HepG2 (cell line): ENCODE measurements at regions not wholly inside any gene's neighbourhood (a gene's known extent, or its start where the extent isn't known, plus 50 kb on each side); places are given as distances from the start of the nearest gene placed in this dataset.

Experiments used
- ATAC-seq: fragments of 200-7000 bp; cut with Tn5 transposase; 3 replicates; pipeline ENCODE4 v1.9.1; 2020; ENCODE audit warnings: mild to moderate bottlenecking, moderate library complexity
- BruUV-seq: library from RNA; stranded (reverse); fragments of 400-500 nt; replicated peaks from 2 replicates; lab custom pipeline; 2021; lab: Mats Ljungman, UMichigan
- CTCF ChIA-PET: fragments of 300-600 bp; formaldehyde crosslinking; extraction: SDS; loops from one replicate; lab custom pipeline; 2021; ENCODE audit warnings: low total read pairs, inconsistent platforms, low intra/inter-chr PET ratio; lab: Yijun Ruan, JAX
- POLR2A ChIA-PET: fragments of 350-600 bp; sonication (Branson Sonifier 250); formaldehyde crosslinking; loops from one replicate; lab custom pipeline; 2020; ENCODE audit warnings: antibody characterized with exemption, inconsistent platforms; lab: Yijun Ruan, JAX
- DNase-seq: peaks from one replicate; pipeline ENCODE4 v3.0.0-alpha.2; 2015; ENCODE audit warnings: low spot score
- FAIRE-seq: peaks from 3 replicates; lab custom pipeline; 2011; peaks lifted over from hg19 to GRCh38; lab: Jason Lieb, UNC
- H2AFZ ChIP-seq: one replicate; pipeline ENCODE4 v1.6.1; 2011; ENCODE audit warnings: low read length, inconsistent platforms
- H3K27ac ChIP-seq: fragments of 300-600 bp; 3 replicates; pipeline ENCODE4 v1.8.0; 2011; ENCODE audit warnings: mixed run types, mild to moderate bottlenecking, mixed read lengths, low read length, inconsistent platforms; ENCODE audit not compliant: insufficient read depth; ENCODE audit errors: extremely low read length
- H3K27me3 ChIP-seq, 2 experiments: fragments of 200-600 bp in 1 of 2; 2 replicates in 1 of 2; 3 replicates in 1 of 2; pipeline versions ENCODE4 v1.6.0 to v1.8.0; 2011; ENCODE audit warnings: low read length in 2 of 2, mild to moderate bottlenecking in 2 of 2, moderate library complexity in 2 of 2, inconsistent platforms in 1 of 2; ENCODE audit not compliant: insufficient read depth in 2 of 2, control insufficient read depth in 1 of 2
- H3K36me3 ChIP-seq, 2 experiments: fragments of 200-600 bp in 1 of 2; replicated peaks in 1 of 2; 2 replicates in 1 of 2; 3 replicates in 1 of 2; pipeline versions ENCODE4 v1.5.1 to v1.8.0; 2011; ENCODE audit warnings: low read length in 2 of 2, inconsistent platforms in 1 of 2; ENCODE audit not compliant: insufficient read depth in 2 of 2, control insufficient read depth in 1 of 2
- H3K4me1 ChIP-seq: 2 replicates; pipeline ENCODE4 v1.5.1; 2012; ENCODE audit warnings: low read length, inconsistent platforms; ENCODE audit not compliant: insufficient read depth
- H3K4me2 ChIP-seq: 2 replicates; pipeline ENCODE4 v1.6.0; 2011; ENCODE audit warnings: low read depth, low read length, inconsistent platforms
- H3K4me3 ChIP-seq, 3 experiments: fragments of 200-600 bp in 1 of 3; sonication (generic), shearing (Covaris generic) in 1 of 3; replicated peaks in 1 of 3; 2 replicates each; pipeline ENCODE4 v1.5.1; 2011 to 2016; ENCODE audit warnings: low read length in 3 of 3, inconsistent platforms in 2 of 3, low read depth in 2 of 3, mild to moderate bottlenecking in 2 of 3, control low read depth in 1 of 3, mixed read lengths in 1 of 3; ENCODE audit not compliant: insufficient read depth in 1 of 3
- H3K79me2 ChIP-seq: one replicate; pipeline ENCODE4 v1.6.1; 2011; ENCODE audit warnings: low read length, inconsistent platforms; ENCODE audit not compliant: insufficient read depth
- H3K9ac ChIP-seq: 2 replicates; pipeline ENCODE4 v1.6.0; 2011; ENCODE audit warnings: mild to moderate bottlenecking, low read depth, low read length, inconsistent platforms; ENCODE audit not compliant: insufficient read depth
- H3K9me3 ChIP-seq: 2 replicates; pipeline ENCODE4 v1.5.1; 2012; ENCODE audit warnings: mild to moderate bottlenecking, low read length
- H4K20me1 ChIP-seq: 2 replicates; pipeline ENCODE4 v1.6.0; 2011; ENCODE audit warnings: inconsistent platforms, mild to moderate bottlenecking, low read length, moderate library complexity; ENCODE audit not compliant: insufficient read depth
- AKNA ChIP-seq: sonication (generic); formaldehyde crosslinking; IDR thresholded peaks from 2 replicates; pipeline ENCODE4 v1.4.0; 2020; ENCODE audit warnings: missing genetic modification reagents, borderline replicate concordance
- FIP1L1 ChIP-seq: fragments of 200-400 bp; formaldehyde crosslinking; IDR thresholded peaks from 2 replicates; pipeline ENCODE4 v1.6.1; 2018; ENCODE audit warnings: low read depth, mild to moderate bottlenecking, low read length, moderate library complexity, borderline replicate concordance; ENCODE audit not compliant: insufficient read depth
- FOXC1 ChIP-seq: sonication (generic); formaldehyde crosslinking; IDR thresholded peaks from 2 replicates; pipeline ENCODE4 v1.8.0; 2022; ENCODE audit warnings: mild to moderate bottlenecking, missing genetic modification reagents, borderline replicate concordance
- GPN1 ChIP-seq: sonication (generic); formaldehyde crosslinking; IDR thresholded peaks from 2 replicates; pipeline ENCODE4 v1.5.1; 2020; ENCODE audit warnings: missing genetic modification reagents, borderline replicate concordance
- HIVEP1 ChIP-seq: sonication (generic); formaldehyde crosslinking; IDR thresholded peaks from 2 replicates; pipeline ENCODE4 v1.4.0; 2020; ENCODE audit warnings: mild to moderate bottlenecking, missing genetic modification reagents
- PITX1 ChIP-seq: sonication (generic); formaldehyde crosslinking; IDR thresholded peaks from 2 replicates; pipeline ENCODE4 v1.5.1; 2020; ENCODE audit warnings: mild to moderate bottlenecking, missing genetic modification reagents
- ZBTB8A ChIP-seq: sonication (generic); formaldehyde crosslinking; IDR thresholded peaks from 2 replicates; pipeline ENCODE4 v1.4.0; 2020; ENCODE audit warnings: mild to moderate bottlenecking, low read depth, missing genetic modification reagents, borderline replicate concordance
- ZMYM2 ChIP-seq: sonication (generic); formaldehyde crosslinking; IDR thresholded peaks from 2 replicates; pipeline ENCODE4 v1.8.0; 2022; ENCODE audit warnings: mild to moderate bottlenecking, missing genetic modification reagents
- ZNF367 ChIP-seq: sonication (generic); formaldehyde crosslinking; IDR thresholded peaks from 2 replicates; pipeline ENCODE4 v1.4.0; 2020; ENCODE audit warnings: missing genetic modification reagents, borderline replicate concordance
- ZNF574 ChIP-seq: sonication (generic); formaldehyde crosslinking; IDR thresholded peaks from 2 replicates; pipeline ENCODE4 v1.4.0; 2020; ENCODE audit warnings: missing genetic modification reagents
- ZNF770 ChIP-seq: sonication (generic); formaldehyde crosslinking; IDR thresholded peaks from 2 replicates; pipeline ENCODE4 v1.5.0; 2020; ENCODE audit warnings: mild to moderate bottlenecking, missing genetic modification reagents
- WGBS: methylation state at CpG from one replicate; pipeline ENCODE4 v1.1.6; 2017; ENCODE audit warnings: low lambda C conversion rate; 5-methylcytosine and 5-hydroxymethylcytosine counted together
- in situ Hi-C: cut with HindIII; loops from 2 replicates; pipeline ENCODE4 v1.10.0; 2017; ENCODE audit warnings: low pct_unique_long_range_greater_than_20kb; ENCODE audit not compliant: extremely low pct_ligation_motif_present
- intact Hi-C: fragments of 100-400 bp; cut with micrococcal nuclease; formaldehyde crosslinking; loops from one replicate; pipeline ENCODE4 v1.10.0; 2022; ENCODE audit not compliant: unreplicated experiment

GRCh38 chr4:189278597-189279165, 662.0 kb upstream of the FRG1 start:
- DNase-seq (no peak), ATAC-seq (no peak), FAIRE-seq (no peak)
- Histone ChIP-seq H2AFZ (no peak overlapping the region), H3K9me3 (peaks cover 14% of the 10 kb centered on the region), H3K9ac (no peak overlapping the region), H4K20me1 (no peaks in the 10 kb centered on the region), H3K27ac (no peak overlapping the region), H3K4me3 (no peak overlapping the region), H3K79me2 (no peaks in the 10 kb centered on the region), H3K4me1 (no peaks in the 10 kb centered on the region), H3K36me3 (no peaks in the 10 kb centered on the region), H3K4me2 (no peak overlapping the region), H3K27me3 (no peaks in the 10 kb centered on the region)
- WGBS = 53% methylated on average over 3 of the region's 3 CpGs
- in situ Hi-C loops = no loop called here
- ChIA-PET CTCF (no interaction called here), POLR2A (no interaction called here)
- intact Hi-C loops = no loop called here
- BruUV-seq = no TSS peak
- TF ChIP-seq AKNA (no peak), FOXC1 (CRISPR knock-in tag) (no peak), ZNF574 (CRISPR knock-in tag) (no peak), HIVEP1 (CRISPR knock-in tag) (no peak), PITX1 (CRISPR knock-in tag) (no peak), FIP1L1 (no peak), ZBTB8A (no peak), GPN1 (no peak), ZNF367 (CRISPR knock-in tag) (no peak), ZNF770 (CRISPR knock-in tag) (no peak), ZMYM2 (CRISPR knock-in tag) (no peak)
